Lower leg skin (tissue), 4 donors: ENCODE measurements at regions not wholly inside any gene's neighbourhood (a gene's known extent, or its start where the extent isn't known, plus 50 kb on each side); places are given as distances from the start of the nearest gene placed in this dataset.

Source experiments
- DNase-seq, 2 donors: peaks; one replicate each; pipeline ENCODE4 v3.0.0-alpha.2; 2019; ENCODE audit warnings: low spot score in 2 of 2
- H3K4me3 ChIP-seq: fragments of 200-600 bp; sonication (generic); 2 replicates; pipeline ENCODE4 v1.5.1; 2017; ENCODE audit warnings: mild to moderate bottlenecking, low read depth; ENCODE audit not compliant: poor library complexity, severe bottlenecking
- CTCF ChIP-seq, 3 donors: fragments of 450-650 bp; IDR thresholded peaks; one replicate each; pipeline ENCODE4 v1.5.1; 2016; ENCODE audit warnings: antibody characterized with exemption in 3 of 3, mild to moderate bottlenecking in 3 of 3, moderate library complexity in 2 of 3
- POLR2A ChIP-seq, 2 donors: fragments of 450-650 bp; IDR thresholded peaks; one replicate each; pipeline ENCODE4 v1.6.1; 2016 to 2017; ENCODE audit warnings: antibody characterized with exemption in 2 of 2, mild to moderate bottlenecking in 1 of 2, moderate library complexity in 1 of 2
- WGBS, 2 donors: methylation state at CpG; one replicate each; pipeline ENCODE4 v1.1.5; 2018; 5-methylcytosine and 5-hydroxymethylcytosine counted together
- intact Hi-C: fragments of 100-400 bp; cut with DNase I; formaldehyde crosslinking; loops from one replicate; pipeline ENCODE4 v1.15.0; 2023; ENCODE audit warnings: low total_unique reads

DNA sequence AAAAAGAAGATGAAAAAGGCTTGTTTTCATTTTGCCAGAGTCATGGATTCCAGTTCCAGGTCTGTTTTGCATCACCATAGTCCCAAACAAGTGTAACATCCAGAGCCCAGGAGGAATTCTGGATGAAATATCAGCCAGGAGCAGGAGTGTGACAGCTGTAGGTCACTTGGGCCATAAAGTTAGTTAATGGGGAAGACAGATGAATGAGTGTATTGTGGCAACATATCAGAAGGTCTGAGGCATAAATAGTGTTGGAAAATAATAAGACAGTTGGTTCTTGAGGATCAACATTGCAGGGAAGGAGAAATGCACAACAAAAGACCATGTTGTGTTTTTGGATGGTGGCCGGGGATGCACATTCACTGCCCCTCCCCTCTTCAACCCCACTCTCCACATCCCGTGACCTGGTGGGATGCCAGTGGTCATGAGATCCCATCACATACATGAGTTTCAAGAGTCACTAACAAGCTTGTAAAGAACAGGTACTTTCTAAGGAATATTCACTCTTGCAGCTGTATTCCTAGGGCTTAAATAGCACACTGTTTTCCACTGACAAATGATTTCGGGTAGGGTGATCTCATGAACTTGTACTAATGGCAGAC lies 83.1 kb upstream of the IGFBP7 start:
- DNase-seq: no peak
- intact Hi-C loops: no loop called here
- TF ChIP-seq CTCF (IDR thresholded peaks at IDR 0.05) (no peak), POLR2A (IDR thresholded peaks at IDR 0.05) (no peak)
- H3K4me3 ChIP-seq: no peak overlapping the region
- WGBS, 2 donors: 79 to 81% methylated on average over 3 of the region's 3 CpGs

DNA sequence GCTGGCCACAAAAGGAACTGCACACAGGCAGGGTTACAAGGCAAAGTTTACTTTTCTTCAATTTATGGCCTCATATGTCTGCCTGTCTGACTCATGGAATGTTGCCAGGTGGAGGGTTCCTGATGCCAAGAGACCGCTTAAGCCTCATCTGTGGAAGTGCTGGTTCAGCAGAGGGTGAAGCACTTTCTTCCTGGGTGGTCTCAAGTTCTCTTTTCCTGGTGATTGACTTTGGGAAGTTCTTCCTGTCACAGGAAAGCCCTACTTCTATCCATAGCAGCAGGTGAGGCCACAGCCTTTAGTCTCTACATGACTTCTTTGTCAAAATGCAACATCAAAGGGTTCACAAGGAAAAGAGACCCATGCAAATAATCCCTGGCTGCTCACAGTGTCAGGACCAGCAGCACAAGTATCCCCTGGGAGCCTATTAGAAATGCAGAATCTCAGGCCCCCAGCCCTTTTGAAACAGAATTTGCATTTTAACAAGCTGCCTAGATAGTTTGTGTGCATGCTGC lies 81.4 kb upstream of the IGFBP7 start:
- 47 to 50% methylated on average over 1 of the region's 1 CpG for WGBS, 2 donors
- no peak for DNase-seq
- intact Hi-C loops: no loop called here
- no peak for TF ChIP-seq POLR2A (IDR thresholded peaks at IDR 0.05)
- no peak for TF ChIP-seq CTCF (IDR thresholded peaks at IDR 0.05)
- H3K4me3 ChIP-seq: no peak overlapping the region

- H3K4me3 ChIP-seq: no peak overlapping the region
- no peak for DNase-seq
- intact Hi-C loops: no loop called here
- 77 to 78% methylated on average over 12 of the region's 12 CpGs for WGBS, 2 donors
- TF ChIP-seq CTCF (IDR thresholded peaks at IDR 0.05): no peak
- no peak for TF ChIP-seq POLR2A (IDR thresholded peaks at IDR 0.05)
These were observed 80.7 kb upstream of the IGFBP7 start for GRCh38 chr4:57190601-57191481.

GRCh38 chr4:57187246-57187645 lies 77.1 kb upstream of the IGFBP7 start:
- intact Hi-C loops: no loop called here
- DNase-seq: no peak
- TF ChIP-seq POLR2A (IDR thresholded peaks at IDR 0.05): no peak
- no peak for TF ChIP-seq CTCF (IDR thresholded peaks at IDR 0.05)
- 44 to 60% methylated on average over 4 of the region's 4 CpGs for WGBS, 2 donors
- H3K4me3 ChIP-seq: no peak overlapping the region

- no peak for DNase-seq
- no peak overlapping the region for H3K4me3 ChIP-seq
- intact Hi-C loops: no loop called here
- TF ChIP-seq POLR2A (IDR thresholded peaks at IDR 0.05): no peak
- no peak for TF ChIP-seq CTCF (IDR thresholded peaks at IDR 0.05)
- WGBS, 2 donors: 90 to 91% methylated on average over 18 of the region's 18 CpGs
These were observed 74.3 kb upstream of the IGFBP7 start for GRCh38 chr4:57184378-57185029.
